Fibroblast of villous mesenchyme (primary cell): ENCODE measurements at regions not wholly inside any gene's neighbourhood (a gene's known extent, or its start where the extent isn't known, plus 50 kb on each side); places are given as distances from the start of the nearest gene placed in this dataset.

Source experiments
- DNase-seq: peaks from one replicate; pipeline ENCODE4 v3.0.0-alpha.2; 2010; ENCODE audit warnings: low read depth
- H3K4me3 ChIP-seq: 2 replicates; pipeline ENCODE4 v1.5.1; 2011; ENCODE audit warnings: low read depth, mild to moderate bottlenecking, low read length
- CTCF ChIP-seq: IDR thresholded peaks from 2 replicates; pipeline ENCODE4 v1.5.1; 2012; ENCODE audit warnings: low read depth, mild to moderate bottlenecking, low read length; ENCODE audit not compliant: insufficient read depth

- DNase-seq: no peak
- H3K4me3 ChIP-seq: no peak overlapping the region
- TF ChIP-seq CTCF: no peak
Measured at GRCh38 chr2:107338059-107338458, 452.1 kb upstream of the ST6GAL2 start.

GRCh38 chr2:107338571-107338970 lies 452.6 kb upstream of the ST6GAL2 start:
- DNase-seq: no peak
- H3K4me3 ChIP-seq: no peak overlapping the region

GRCh38 chr2:107340955-107341354 lies 455.0 kb upstream of the ST6GAL2 start:
- no peak for DNase-seq
- H3K4me3 ChIP-seq: no peak overlapping the region
- TF ChIP-seq CTCF: no peak

More at GRCh38 chr2:107338571-107338970, 452.6 kb upstream of the ST6GAL2 start:
- no peak for TF ChIP-seq CTCF

- no peak for TF ChIP-seq CTCF
- DNase-seq: no peak
- H3K4me3 ChIP-seq: no peak overlapping the region
Measured at GRCh38 chr2:107349329-107349728, 463.4 kb upstream of the ST6GAL2 start.

- DNase-seq: no peak
- no peak overlapping the region for H3K4me3 ChIP-seq
- no peak for TF ChIP-seq CTCF
Measured at GRCh38 chr2:107354175-107354574, 468.2 kb upstream of the ST6GAL2 start.

- TF ChIP-seq CTCF: no peak
- no peak for DNase-seq
- H3K4me3 ChIP-seq: no peak overlapping the region
Measured at GRCh38 chr2:107358362-107358761, 468.3 kb upstream of the RGPD4 start.

- H3K4me3 ChIP-seq: no peak overlapping the region
- TF ChIP-seq CTCF: no peak
- DNase-seq: no peak
Measured at GRCh38 chr2:107359021-107359420, 467.7 kb upstream of the RGPD4 start.
